Colonic mucosa (tissue), 4 donors: ENCODE measurements at regions not wholly inside any gene's neighbourhood (a gene's known extent, or its start where the extent isn't known, plus 50 kb on each side); places are given as distances from the start of the nearest gene placed in this dataset.
"Not testable (repeated sequence)": the region's sequence is repeated elsewhere in the genome, so short reads cannot be mapped to it uniquely, and the experiment has no call there.

Experiments
- DNase-seq: peaks from one replicate; pipeline ENCODE4 v3.0.0-alpha.2; 2020
- H3K27ac ChIP-seq: fragments of 200-600 bp; one replicate; pipeline ENCODE4 v1.8.0; 2021
- H3K27me3 ChIP-seq: fragments of 200-600 bp; one replicate; pipeline ENCODE4 v1.8.0; 2021
- H3K36me3 ChIP-seq: fragments of 200-600 bp; one replicate; pipeline ENCODE4 v1.8.0; 2021
- H3K4me1 ChIP-seq: fragments of 200-600 bp; one replicate; pipeline ENCODE4 v1.8.0; 2021; ENCODE audit warnings: mild to moderate bottlenecking
- H3K4me3 ChIP-seq: fragments of 200-600 bp; one replicate; pipeline ENCODE4 v1.8.0; 2021
- H3K9ac ChIP-seq, 2 donors: one replicate each; pipeline ENCODE4 v1.7.0; 2013; ENCODE audit warnings: control low read depth in 2 of 2, low read depth in 2 of 2, low read length in 2 of 2
- H3K9me3 ChIP-seq: fragments of 200-600 bp; one replicate; pipeline ENCODE4 v1.8.0; 2021
- CTCF ChIP-seq: fragments of 200-600 bp; IDR thresholded peaks from one replicate; pipeline ENCODE4 v1.8.0; 2022; ENCODE audit warnings: antibody characterized with exemption, mild to moderate bottlenecking
- intact Hi-C: fragments of 100-400 bp; cut with DNase I; formaldehyde crosslinking; loops from one replicate; pipeline ENCODE4 v1.14.1; 2022
- donor health status: healthy.
- donor health status: DM: no; HTN: no; CAD: no.
- donor health status: DM: no; HTN: no; CAD: no.

- Histone ChIP-seq H3K9me3 (no peaks in the 10 kb centered on the region), H3K36me3 (no peaks in the 10 kb centered on the region), H3K27ac (no peak overlapping the region), H3K4me1 (no peaks in the 10 kb centered on the region), H3K27me3 (no peaks in the 10 kb centered on the region), H3K4me3 (no peak overlapping the region), H3K9ac (no peak overlapping the region)
- DNase-seq, result no peak
- no peak for TF ChIP-seq CTCF
- intact Hi-C loops, result no loop called here
Measured at GRCh38 chr20:11178946-11179654, 505.3 kb upstream of the JAG1 start.

DNA sequence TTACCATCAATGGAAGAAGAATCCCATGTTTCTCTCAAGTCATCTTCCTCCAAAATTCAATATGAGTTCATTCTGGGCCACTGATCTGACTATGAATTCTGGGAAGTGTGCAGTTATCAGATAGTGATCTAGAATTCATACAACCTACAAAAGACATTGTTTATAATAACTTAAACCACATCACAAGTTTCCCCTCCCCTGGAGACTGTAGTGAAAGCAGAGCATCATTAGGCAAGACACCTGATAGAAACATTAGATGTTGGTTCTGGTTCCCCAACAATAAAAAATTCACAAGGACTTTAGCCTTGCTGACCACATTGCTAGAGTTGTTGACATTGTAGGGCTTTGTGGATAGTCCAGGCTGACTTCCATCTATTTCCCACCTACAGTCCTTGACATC is 506.4 kb upstream of the JAG1 start:
- intact Hi-C loops, result no loop called here
- no peak for TF ChIP-seq CTCF
- H3K4me3 ChIP-seq, result no peak overlapping the region

GRCh38 chr20:11181129-11181528 is 507.3 kb upstream of the JAG1 start:
- H3K9ac ChIP-seq, H3K27ac ChIP-seq, H3K4me1 ChIP-seq, H3K4me3 ChIP-seq, H3K9me3 ChIP-seq, intact Hi-C loops, DNase-seq, H3K36me3 ChIP-seq, H3K27me3 ChIP-seq: not testable (repeated sequence)

More for the DNA sequence above, 506.4 kb upstream of the JAG1 start:
- Histone ChIP-seq H3K27ac (no peak overlapping the region), H3K9me3 (no peaks in the 10 kb centered on the region), H3K27me3 (no peaks in the 10 kb centered on the region), H3K36me3 (no peaks in the 10 kb centered on the region), H3K9ac (no peak overlapping the region), H3K4me1 (no peaks in the 10 kb centered on the region)
- no peak for DNase-seq

GRCh38 chr20:11181966-11182365 is 508.2 kb upstream of the JAG1 start:
- TF ChIP-seq CTCF, result no peak
- Histone ChIP-seq H3K27ac (no peak overlapping the region), H3K27me3 (no peaks in the 10 kb centered on the region), H3K4me1 (no peaks in the 10 kb centered on the region), H3K4me3 (no peak overlapping the region), H3K9me3 (no peaks in the 10 kb centered on the region), H3K36me3 (no peaks in the 10 kb centered on the region), H3K9ac (no peak overlapping the region)
- intact Hi-C loops, result no loop called here
- DNase-seq, result no peak

DNA sequence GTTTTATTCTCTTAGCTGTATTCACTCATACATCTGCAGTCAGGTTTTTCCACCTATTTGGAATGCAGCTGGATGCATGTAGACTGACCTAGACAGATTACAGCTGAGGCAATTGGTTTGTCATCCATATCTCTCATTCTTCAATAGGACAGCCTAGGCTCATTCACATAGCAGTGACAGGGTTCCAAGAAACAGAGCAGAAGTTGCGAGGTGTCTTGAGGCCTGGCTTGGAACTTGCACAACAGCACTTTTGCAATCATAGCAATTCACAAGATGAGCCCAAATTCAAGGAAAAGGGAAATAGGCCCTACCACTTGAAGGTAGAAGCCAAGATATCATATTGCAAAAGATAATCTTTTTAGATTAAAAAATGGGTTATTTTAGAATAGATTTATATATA is 508.9 kb upstream of the JAG1 start:
- intact Hi-C loops, result no loop called here
- DNase-seq, result no peak
- no peaks in the 10 kb centered on the region for H3K9me3 ChIP-seq
- TF ChIP-seq CTCF, result no peak
- H3K4me3 ChIP-seq, result no peak overlapping the region
- no peak overlapping the region for H3K9ac ChIP-seq
- no peaks in the 10 kb centered on the region for H3K27me3 ChIP-seq
- H3K27ac ChIP-seq, result no peak overlapping the region
- H3K4me1 ChIP-seq, result no peaks in the 10 kb centered on the region
- no peaks in the 10 kb centered on the region for H3K36me3 ChIP-seq

- no peak overlapping the region for H3K4me3 ChIP-seq
- no peaks in the 10 kb centered on the region for H3K36me3 ChIP-seq
- no peaks in the 10 kb centered on the region for H3K4me1 ChIP-seq
- H3K27me3 ChIP-seq, result no peaks in the 10 kb centered on the region
- no peak for TF ChIP-seq CTCF
- H3K27ac ChIP-seq, result no peak overlapping the region
- intact Hi-C loops, result no loop called here
- H3K9me3 ChIP-seq, result no peaks in the 10 kb centered on the region
- no peak overlapping the region for H3K9ac ChIP-seq
- DNase-seq, result no peak
Measured at GRCh38 chr20:11186301-11187008, 512.7 kb upstream of the JAG1 start.
